Endothelial cell of umbilical vein (primary cell): ENCODE measurements at regions not wholly inside any gene's neighbourhood (a gene's known extent, or its start where the extent isn't known, plus 50 kb on each side); places are given as distances from the start of the nearest gene placed in this dataset.

Experiments
- BruUV-seq: library from RNA; stranded (reverse); fragments of 400-500 nt; replicated peaks from 2 replicates; lab custom pipeline; 2021; lab: Mats Ljungman, UMichigan
- CTCF ChIA-PET: fragments of 300-600, 350-600 bp; sonication (Branson Sonifier 250); formaldehyde crosslinking; loops from one replicate; lab custom pipeline; 2021; ENCODE audit warnings: antibody characterized with exemption, inconsistent platforms; lab: Charles Lee
- POLR2A ChIA-PET: fragments of 300-600, 350-600 bp; sonication (Branson Sonifier 250); formaldehyde crosslinking; loops from one replicate; lab custom pipeline; 2021; ENCODE audit warnings: antibody characterized with exemption, inconsistent platforms; lab: Charles Lee
- DNase-seq: peaks from one replicate; pipeline ENCODE4 v3.0.0-alpha.2; 2011; ENCODE audit warnings: low read depth, low spot score
- FAIRE-seq: peaks from 2 replicates; lab custom pipeline; 2011; peaks lifted over from hg19 to GRCh38; lab: Jason Lieb, UNC
- H2AFZ ChIP-seq: 2 replicates; pipeline ENCODE4 v1.6.0; 2012; ENCODE audit warnings: low read depth, low read length, control low read depth, inconsistent platforms
- H3K27ac ChIP-seq: 2 replicates; pipeline ENCODE4 v1.5.1; 2011; ENCODE audit warnings: low read depth, mild to moderate bottlenecking, control low read depth, low read length, moderate library complexity; ENCODE audit not compliant: insufficient read depth
- H3K27me3 ChIP-seq, 2 experiments: 2 replicates each; pipeline versions ENCODE4 v1.6.0 to v1.6.1; 2011; ENCODE audit warnings: low read length in 2 of 2, mixed read lengths in 1 of 2; ENCODE audit not compliant: control insufficient read depth in 2 of 2, insufficient read depth in 2 of 2
- H3K36me3 ChIP-seq, 2 experiments: 2 replicates in 1 of 2; 3 replicates in 1 of 2; pipeline ENCODE4 v1.5.1; 2011; ENCODE audit warnings: low read length in 2 of 2, mild to moderate bottlenecking in 1 of 2, moderate library complexity in 1 of 2; ENCODE audit not compliant: control insufficient read depth in 2 of 2, insufficient read depth in 2 of 2; ENCODE audit errors: extremely low read depth in 1 of 2
- H3K4me1 ChIP-seq: 3 replicates; pipeline ENCODE4 v1.5.1; 2011; ENCODE audit warnings: mild to moderate bottlenecking, low read length; ENCODE audit not compliant: control insufficient read depth, insufficient read depth; ENCODE audit errors: extremely low read depth
- H3K4me2 ChIP-seq: 2 replicates; pipeline ENCODE4 v1.6.1; 2011; ENCODE audit warnings: low read length, control low read depth, mixed read lengths; ENCODE audit not compliant: insufficient read depth
- H3K4me3 ChIP-seq, 3 experiments: fragments of 200-600 bp in 1 of 3; sonication (generic), shearing (Covaris generic) in 1 of 3; replicated peaks in 1 of 3; 2 replicates each; pipeline ENCODE4 v1.5.1; 2011 to 2016; ENCODE audit warnings: control low read depth in 3 of 3, low read length in 3 of 3, mild to moderate bottlenecking in 2 of 3, inconsistent platforms in 1 of 3, low read depth in 1 of 3, moderate library complexity in 1 of 3; ENCODE audit not compliant: insufficient read depth in 1 of 3
- H3K79me2 ChIP-seq: 2 replicates; pipeline ENCODE4 v1.6.0; 2012; ENCODE audit warnings: low read length, inconsistent platforms; ENCODE audit not compliant: control insufficient read depth, insufficient read depth
- H3K9ac ChIP-seq: replicated peaks from 2 replicates; pipeline ENCODE3; 2011; ENCODE audit warnings: low read length, control low read depth; ENCODE audit not compliant: insufficient read depth; ENCODE audit errors: extremely low read depth
- H3K9me1 ChIP-seq: replicated peaks from 3 replicates; pipeline ENCODE4 v1.6.0; 2011; ENCODE audit warnings: mild to moderate bottlenecking, low read length; ENCODE audit not compliant: control insufficient read depth, insufficient read depth; ENCODE audit errors: extremely low read depth
- H3K9me3 ChIP-seq: replicated peaks from 2 replicates; pipeline ENCODE4 v1.5.1; 2012; ENCODE audit warnings: low read length, inconsistent platforms; ENCODE audit not compliant: control insufficient read depth, insufficient read depth
- H4K20me1 ChIP-seq: replicated peaks from 2 replicates; pipeline ENCODE3; 2011; ENCODE audit warnings: mild to moderate bottlenecking, low read length; ENCODE audit not compliant: control insufficient read depth, insufficient read depth; ENCODE audit errors: extremely low read depth
- CTCF ChIP-seq, 2 donors: IDR thresholded peaks; 1 replicate in 1 of 2; 2 replicates in 1 of 2; pipeline ENCODE4 v1.5.1; 2011; ENCODE audit warnings: low read length in 2 of 2, mild to moderate bottlenecking in 2 of 2, moderate library complexity in 2 of 2, control low read depth in 1 of 2, inconsistent platforms in 1 of 2, low read depth in 1 of 2; ENCODE audit not compliant: insufficient read depth in 1 of 2; ENCODE audit errors: extremely low read depth in 1 of 2
- EZH2 ChIP-seq: IDR thresholded peaks from 2 replicates; pipeline ENCODE4 v1.6.1; 2012; ENCODE audit warnings: borderline replicate concordance, low read depth, mild to moderate bottlenecking, moderate library complexity, low read length, inconsistent platforms; ENCODE audit not compliant: severe bottlenecking
- FOS ChIP-seq: IDR thresholded peaks from 2 replicates; pipeline ENCODE4 v1.6.1; 2011; ENCODE audit warnings: mild to moderate bottlenecking, low read length, moderate library complexity, borderline replicate concordance; ENCODE audit not compliant: insufficient read depth
- GATA2 ChIP-seq: IDR thresholded peaks from 2 replicates; pipeline ENCODE4 v1.7.0; 2011; ENCODE audit warnings: low read depth, mild to moderate bottlenecking, moderate library complexity, mixed read lengths, low read length; ENCODE audit not compliant: insufficient read length, insufficient read depth
- JUN ChIP-seq: IDR thresholded peaks from 2 replicates; pipeline ENCODE4 v1.6.1; 2011; ENCODE audit warnings: borderline replicate concordance, low read depth; ENCODE audit not compliant: insufficient read length, insufficient read depth
- MAX ChIP-seq: IDR thresholded peaks from 2 replicates; pipeline ENCODE4 v1.6.1; 2011; ENCODE audit not compliant: insufficient read depth, insufficient read length
- MYC ChIP-seq: IDR thresholded peaks from one replicate; pipeline ENCODE4 v1.6.1; 2011; ENCODE audit warnings: mild to moderate bottlenecking, low read depth, low read length
- POLR2A ChIP-seq: IDR thresholded peaks from 2 replicates; pipeline ENCODE4 v1.6.1; 2012; ENCODE audit warnings: low read depth, mild to moderate bottlenecking, control low read depth, low read length
- POLR2AphosphoS5 ChIP-seq: IDR thresholded peaks from 2 replicates; pipeline ENCODE4 v1.6.1; 2012; ENCODE audit warnings: low read depth, mild to moderate bottlenecking, control low read depth, low read length, moderate library complexity; ENCODE audit not compliant: insufficient read depth
- dilution Hi-C: fragments of 300-500 bp; cut with MboI; formaldehyde crosslinking; loops from one replicate; pipeline ENCODE4 v1.15.0; 2019; ENCODE audit warnings: low sequenced_read_pairs; ENCODE audit not compliant: extremely low pct_ligation_motif_present
- intact Hi-C: fragments of 100-400 bp; cut with micrococcal nuclease; formaldehyde crosslinking; loops from one replicate; pipeline ENCODE4 v1.10.0; 2022

GRCh38 chr10:78640796-78641636, 427.8 kb upstream of the ZMIZ1 start:
- Histone ChIP-seq H3K27ac (no peak overlapping the region), H3K27me3 (peaks cover 0 to 6% of the 10 kb centered on the region in 2 experiments), H3K4me2 (no peak overlapping the region), H3K9me1 (no peaks in the 10 kb centered on the region), H3K4me1 (no peaks in the 10 kb centered on the region), H4K20me1 (no peaks in the 10 kb centered on the region), H3K4me3 (no peak overlapping the region), H2AFZ (no peak overlapping the region), H3K9me3 (no peaks in the 10 kb centered on the region), H3K36me3 (no peaks in the 10 kb centered on the region), H3K79me2 (no peaks in the 10 kb centered on the region), H3K9ac (no peak overlapping the region)
- POLR2A ChIA-PET: no interaction called here
- no TSS peak for BruUV-seq
- CTCF ChIA-PET: interaction anchor here (1.6 kb wide), 1 partner anchor 17 kb away, joined by 7 read pairs; no protein-coding TSS in a partner anchor
- no peak for TF ChIP-seq CTCF (IDR thresholded peaks at IDR 0.05; ENCODE audit: extremely low read depth in 1 of 2, insufficient read depth in 1 of 2, low read depth in 1 of 2, low read length in 2 of 2)
- no peak for TF ChIP-seq EZH2
- TF ChIP-seq POLR2AphosphoS5: no peak
- TF ChIP-seq FOS: no peak
- TF ChIP-seq MAX: no peak
- no peak for TF ChIP-seq POLR2A
- TF ChIP-seq JUN: no peak
- no peak for TF ChIP-seq MYC
- TF ChIP-seq GATA2: no peak
- DNase-seq (no peak), FAIRE-seq (no peak)
- intact Hi-C loops: no loop called here
- dilution Hi-C loops: no loop called here
